ENCODE measurements at regions not wholly inside any gene's neighbourhood (a gene's known extent, or its start where the extent isn't known, plus 50 kb on each side); places are given as distances from the start of the nearest gene placed in this dataset.

- Histone ChIP-seq H3K36me3 (replicated peaks) (no peaks in the 10 kb centered on the region), H3K27ac (peak overlapping the region; percentile 42), H3K27me3 (replicated peaks) (no peaks in the 10 kb centered on the region), H3K4me3 (ENCODE audit: low read depth, low read length) (no peak overlapping the region)
- TF ChIP-seq CTCF (IDR thresholded peaks at IDR 0.05; ENCODE audit: low read depth, low read length, missing control alignments) = no peak
- peak; percentile 55 for DNase-seq
- in situ Hi-C loops (cut with HindIII; ENCODE audit: low pct_ligation_motif_present, low sequenced_read_pairs) = no loop called here
These were observed 407.3 kb downstream of the AEBP2 start for GRCh38 chr12:19846574-19846973.

GRCh38 chr12:19847294-19848059 is 408.2 kb downstream of the AEBP2 start:
- Histone ChIP-seq H3K27ac (peak overlapping the region; percentile 42), H3K36me3 (replicated peaks) (no peaks in the 10 kb centered on the region), H3K4me3 (ENCODE audit: low read depth, low read length) (no peak overlapping the region), H3K27me3 (replicated peaks) (no peaks in the 10 kb centered on the region)
- peak; percentile 50 for DNase-seq
- no peak for TF ChIP-seq CTCF (IDR thresholded peaks at IDR 0.05; ENCODE audit: low read depth, low read length, missing control alignments)
- in situ Hi-C loops (cut with HindIII; ENCODE audit: low pct_ligation_motif_present, low sequenced_read_pairs) = no loop called here

GRCh38 chr12:19848421-19848820 is 409.1 kb downstream of the AEBP2 start:
- H3K4me3 ChIP-seq (ENCODE audit: low read depth, low read length) = no peak overlapping the region
- in situ Hi-C loops (cut with HindIII; ENCODE audit: low pct_ligation_motif_present, low sequenced_read_pairs) = no loop called here
- DNase-seq = no peak
- H3K27ac ChIP-seq = no peak overlapping the region
- TF ChIP-seq CTCF (IDR thresholded peaks at IDR 0.05; ENCODE audit: low read depth, low read length, missing control alignments) = no peak
- no peaks in the 10 kb centered on the region for H3K27me3 ChIP-seq (replicated peaks)
- no peaks in the 10 kb centered on the region for H3K36me3 ChIP-seq (replicated peaks)

GRCh38 chr12:19849208-19849607 is 409.9 kb downstream of the AEBP2 start:
- no peaks in the 10 kb centered on the region for H3K27me3 ChIP-seq (replicated peaks)
- TF ChIP-seq CTCF (IDR thresholded peaks at IDR 0.05; ENCODE audit: low read depth, low read length, missing control alignments) = no peak
- no peak for DNase-seq
- no peaks in the 10 kb centered on the region for H3K36me3 ChIP-seq (replicated peaks)
- no peak overlapping the region for H3K27ac ChIP-seq
- no peak overlapping the region for H3K4me3 ChIP-seq (ENCODE audit: low read depth, low read length)
- in situ Hi-C loops (cut with HindIII; ENCODE audit: low pct_ligation_motif_present, low sequenced_read_pairs) = no loop called here

GRCh38 chr12:19850346-19851065 is 411.2 kb downstream of the AEBP2 start:
- no peak for TF ChIP-seq CTCF (IDR thresholded peaks at IDR 0.05; ENCODE audit: low read depth, low read length, missing control alignments)
- Histone ChIP-seq H3K27ac (no peak overlapping the region), H3K36me3 (replicated peaks) (no peaks in the 10 kb centered on the region), H3K4me3 (ENCODE audit: low read depth, low read length) (no peak overlapping the region), H3K27me3 (replicated peaks) (no peaks in the 10 kb centered on the region)
- in situ Hi-C loops (cut with HindIII; ENCODE audit: low pct_ligation_motif_present, low sequenced_read_pairs) = no loop called here
- DNase-seq = peak; percentile 70

All from brain microvascular endothelial cell (primary cell).